Effector CD4-positive, alpha-beta T cell (primary cell): ENCODE measurements at regions not wholly inside any gene's neighbourhood (a gene's known extent, or its start where the extent isn't known, plus 50 kb on each side); places are given as distances from the start of the nearest gene placed in this dataset.
"Not testable (repeated sequence)": the region's sequence is repeated elsewhere in the genome, so short reads cannot be mapped to it uniquely, and the experiment has no call there.

Experiments used
- DNase-seq: peaks from one replicate; pipeline ENCODE4 v3.0.0-alpha.2; 2020

DNA sequence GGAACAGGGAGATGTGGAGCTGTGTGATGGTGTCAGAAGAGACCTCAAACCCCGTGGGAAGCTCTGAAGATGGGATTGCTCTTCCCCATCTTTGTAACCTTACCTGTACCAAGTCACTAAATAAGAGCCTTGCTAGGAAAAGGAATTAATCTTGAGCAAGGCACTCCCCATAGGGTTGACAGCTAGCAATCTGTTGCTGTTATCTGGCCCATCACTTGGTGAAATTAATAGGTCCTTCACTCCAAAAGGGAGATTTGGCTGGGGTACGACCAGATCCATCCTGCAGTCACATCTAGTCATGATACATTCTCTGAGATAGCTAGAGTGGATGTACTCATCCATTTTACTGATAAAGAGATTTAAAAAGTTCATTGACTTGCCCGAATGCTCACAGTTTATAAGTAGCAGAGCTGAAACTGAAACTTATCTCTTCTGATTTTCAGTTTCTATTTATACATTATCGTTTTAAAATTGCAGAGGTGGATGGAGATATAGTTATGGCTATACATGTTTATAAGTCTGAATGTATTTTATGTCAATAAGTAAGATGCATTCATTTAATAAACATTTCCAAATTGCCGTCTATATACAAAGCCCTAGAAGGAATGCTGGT, 299.1 kb upstream of the MCTP2 start:
- DNase-seq, result no peak

GRCh38 chr15:93929375-93930094, 301.8 kb upstream of the MCTP2 start:
- no peak for DNase-seq

DNA sequence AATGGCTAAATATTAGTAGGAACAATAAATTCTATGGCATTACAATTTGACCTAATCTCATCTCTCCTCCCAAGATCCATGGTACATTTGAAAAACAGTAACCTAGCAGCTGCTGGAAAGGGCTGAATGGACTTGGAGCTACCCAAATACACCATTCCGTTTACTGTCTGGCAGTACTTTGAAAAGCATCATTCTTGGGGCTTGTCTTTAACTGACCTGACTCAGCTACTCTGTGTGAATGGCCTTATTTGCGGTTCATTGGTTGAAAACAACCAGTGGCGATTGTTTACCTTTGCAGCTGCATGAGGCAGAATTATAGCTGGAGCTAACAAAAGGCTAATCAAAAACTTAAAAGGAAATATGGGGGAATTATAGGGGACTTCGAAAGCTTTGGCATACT, 311.2 kb upstream of the MCTP2 start:
- no peak for DNase-seq

DNA sequence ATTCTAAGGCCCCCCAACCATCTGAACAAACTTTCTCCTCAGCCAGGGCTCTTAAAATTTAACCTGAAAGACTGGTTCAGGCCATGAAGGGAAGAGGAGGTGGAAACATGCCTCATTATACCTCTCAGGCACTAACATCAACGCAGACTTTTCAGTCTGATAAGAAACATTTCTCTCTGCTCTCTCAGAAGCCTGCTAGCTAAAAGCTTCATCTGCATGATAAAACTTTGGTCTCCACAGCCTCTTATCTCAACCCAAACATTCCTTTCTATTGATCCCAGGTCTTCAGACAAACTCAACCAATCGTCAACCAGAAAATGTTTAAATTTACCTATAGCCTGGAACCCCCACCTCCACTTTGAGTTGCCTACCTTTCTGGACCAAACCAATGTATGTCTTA, 312.6 kb upstream of the MCTP2 start:
- DNase-seq, result not testable (repeated sequence)

- no peak for DNase-seq
Measured at GRCh38 chr15:93917181-93917580, 314.2 kb upstream of the MCTP2 start.

GRCh38 chr15:93913871-93914270, 317.5 kb upstream of the MCTP2 start:
- no peak for DNase-seq

DNA sequence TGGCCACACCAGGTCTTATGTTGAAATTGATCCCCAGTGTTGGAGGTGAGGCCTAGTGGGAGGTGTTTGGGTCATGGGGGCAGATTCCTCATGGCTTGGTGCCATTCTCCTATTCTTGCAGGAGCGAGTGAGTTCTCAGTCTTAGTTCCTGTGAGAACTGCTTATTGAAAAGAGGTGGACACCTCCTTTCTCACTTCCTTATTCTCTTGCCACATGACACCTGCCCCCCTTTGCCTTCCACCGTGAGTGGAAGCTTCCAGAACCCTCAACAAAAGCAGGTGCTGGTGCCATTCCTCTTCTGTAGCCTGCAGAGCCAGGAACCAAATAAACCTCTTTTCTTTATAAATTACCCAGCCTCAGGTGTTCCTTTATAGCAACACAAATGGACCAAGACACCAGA, 318.1 kb upstream of the MCTP2 start:
- DNase-seq, result no peak

DNA sequence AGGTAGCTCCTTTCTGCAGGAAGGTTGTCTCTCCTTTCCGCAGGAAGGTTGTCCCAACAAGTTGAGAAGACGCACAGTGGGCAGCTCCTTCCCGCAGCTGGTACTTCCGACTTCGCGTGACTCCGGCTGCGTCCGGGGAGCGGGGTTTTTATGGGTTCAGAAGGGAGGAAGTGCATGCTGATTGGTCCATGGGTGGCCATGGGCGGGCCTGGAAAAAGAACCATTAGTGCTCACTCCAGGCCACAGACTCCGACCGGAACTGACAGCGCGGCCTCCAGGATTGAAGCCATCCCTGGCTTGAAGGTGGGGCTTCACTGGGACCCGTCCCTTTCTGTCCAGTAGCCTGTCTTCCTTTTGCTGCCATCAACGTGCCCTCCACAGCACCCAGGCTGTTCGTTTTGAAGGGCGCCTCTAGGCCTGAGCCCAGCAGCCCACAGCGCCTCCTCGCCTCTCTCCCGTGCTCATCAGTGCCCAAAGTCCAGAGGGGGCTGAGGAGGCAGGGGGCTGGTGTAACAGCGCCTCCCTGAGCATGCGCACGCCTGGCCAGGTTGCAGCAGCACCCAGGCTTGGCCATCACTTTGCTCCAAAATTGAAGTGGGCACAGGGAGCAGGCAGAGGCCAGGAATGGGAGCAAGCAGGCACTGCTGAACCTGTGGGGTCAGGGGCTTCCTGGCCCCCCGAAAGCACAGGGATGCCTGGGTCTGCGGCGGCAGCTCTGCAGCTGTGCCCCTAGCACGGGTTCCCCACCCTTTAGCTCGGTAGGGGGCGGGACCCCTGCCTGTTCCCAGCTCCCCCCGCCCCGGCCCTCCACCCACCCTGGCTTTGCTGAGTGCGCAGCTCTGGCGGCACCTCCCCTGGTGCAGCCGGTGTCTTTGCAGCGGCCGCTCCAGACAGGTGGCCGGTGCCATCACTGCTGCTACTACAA, 330.6 kb upstream of the MCTP2 start:
- DNase-seq, result no peak

DNA sequence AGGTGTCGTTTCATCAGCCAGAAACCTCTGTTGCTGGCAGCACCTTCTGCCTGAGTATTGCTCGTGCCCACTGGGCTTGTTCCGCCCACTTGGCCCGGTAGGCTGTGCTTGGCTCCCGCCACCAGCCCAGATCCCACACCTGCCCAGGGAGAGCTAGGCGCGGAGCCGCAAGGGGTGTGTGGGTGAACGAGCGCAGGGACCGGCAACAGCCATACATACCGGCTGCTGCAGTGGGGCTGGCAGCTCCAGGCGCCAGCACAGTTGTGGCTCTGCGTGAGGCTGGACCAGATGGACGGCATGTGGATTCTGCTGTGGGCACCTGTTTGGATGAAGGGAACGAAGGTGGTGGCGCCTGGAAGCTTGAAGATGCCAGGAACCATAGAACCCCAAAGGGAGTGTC, 331.5 kb upstream of the MCTP2 start:
- no peak for DNase-seq

- no peak for DNase-seq
Measured at GRCh38 chr15:93897377-93897776, 334.0 kb upstream of the MCTP2 start.

DNA sequence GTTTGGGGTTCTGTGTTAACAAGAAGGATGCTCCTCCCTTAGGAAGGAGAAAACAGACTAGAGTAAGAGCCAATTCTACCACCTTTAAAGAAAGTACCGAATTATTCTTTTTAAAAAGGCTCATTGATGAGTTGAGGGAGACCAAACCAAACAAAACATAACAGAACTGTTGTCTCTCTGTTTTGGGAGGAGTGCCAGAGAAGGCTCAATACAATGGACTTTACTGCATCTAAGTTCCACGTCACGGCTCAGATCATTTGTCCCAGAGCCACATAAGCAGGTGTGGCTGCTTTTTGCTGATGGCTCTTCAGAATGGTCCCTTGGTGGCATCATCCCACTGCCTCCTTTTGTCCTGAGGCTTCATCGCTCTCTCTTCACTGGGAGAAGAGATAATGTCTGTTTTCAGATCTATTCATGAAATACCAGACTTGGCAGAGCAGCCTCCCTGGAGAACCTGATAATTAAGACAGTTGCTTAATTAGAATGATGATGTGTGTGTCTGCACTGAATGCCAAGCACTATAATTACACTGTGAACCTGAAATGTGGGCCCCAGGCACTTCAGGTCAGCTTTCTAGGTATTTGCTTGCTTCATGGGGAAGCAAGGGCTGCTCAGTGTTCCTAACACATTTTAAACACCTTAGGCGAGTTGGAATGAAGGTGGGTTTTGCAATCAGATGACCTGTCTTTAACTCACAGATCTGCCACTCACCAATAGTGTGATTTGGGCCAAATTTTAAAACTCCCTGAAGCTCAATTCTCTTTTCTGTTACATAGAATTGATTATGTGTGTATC, 335.2 kb upstream of the MCTP2 start:
- DNase-seq, result no peak

- DNase-seq, result no peak
Measured at GRCh38 chr15:93894438-93895036, 336.8 kb upstream of the MCTP2 start.

DNA sequence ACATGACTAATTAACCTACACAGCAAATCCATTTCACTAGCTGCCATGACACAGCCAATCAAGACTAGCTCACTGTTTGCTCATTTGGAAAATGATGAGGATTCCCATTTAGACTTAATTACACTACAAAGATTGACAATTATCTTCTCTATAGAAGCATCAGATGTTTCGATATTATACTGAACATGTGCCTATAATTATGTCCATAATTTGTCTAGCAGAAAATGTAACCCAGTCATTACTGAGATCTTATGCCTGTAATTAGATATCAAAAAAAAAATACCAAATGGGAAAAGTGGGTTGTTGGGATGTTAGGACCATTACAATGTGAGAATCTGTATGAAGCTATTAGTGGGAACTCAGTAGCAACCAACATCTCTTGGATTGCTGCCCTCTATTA, 344.2 kb upstream of the MCTP2 start:
- DNase-seq, result no peak

GRCh38 chr15:93882779-93883178, 348.6 kb upstream of the MCTP2 start:
- DNase-seq, result no peak

- no peak for DNase-seq
Measured at GRCh38 chr15:93882141-93882540, 349.2 kb upstream of the MCTP2 start.

GRCh38 chr15:93881310-93881709, 350.1 kb upstream of the MCTP2 start:
- no peak for DNase-seq

- DNase-seq, result no peak
Measured at GRCh38 chr15:93880358-93880757, 351.0 kb upstream of the MCTP2 start.

- no peak for DNase-seq
Measured at GRCh38 chr15:93870583-93870982, 360.8 kb upstream of the MCTP2 start.

DNA sequence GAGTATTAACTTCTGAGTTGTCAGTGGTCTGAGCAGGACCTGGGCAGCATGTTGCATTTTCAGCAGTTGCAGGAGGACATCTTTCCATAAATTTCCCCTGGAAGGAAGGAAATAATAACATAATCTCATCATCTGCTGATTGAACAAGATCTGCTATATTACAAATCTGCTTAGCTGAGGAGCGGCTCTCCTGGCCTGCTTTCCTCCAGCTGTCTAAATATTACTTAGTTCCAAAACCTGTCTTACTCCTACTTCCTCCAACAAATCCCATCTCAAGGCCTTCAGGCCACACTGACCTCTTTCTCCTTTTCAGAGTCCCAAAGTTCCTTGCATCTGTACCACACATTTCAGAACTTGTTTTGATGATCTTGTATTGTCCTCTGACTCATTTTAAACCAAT, 364.4 kb upstream of the MCTP2 start:
- DNase-seq, result no peak

- DNase-seq, result no peak
Measured at GRCh38 chr15:93866476-93866875, 364.9 kb upstream of the MCTP2 start.

GRCh38 chr15:93865586-93865985, 365.8 kb upstream of the MCTP2 start:
- DNase-seq, result no peak

- no peak for DNase-seq
Measured at GRCh38 chr15:93862791-93863190, 368.6 kb upstream of the MCTP2 start.
